Lower leg skin (tissue), 4 donors: ENCODE measurements at regions not wholly inside any gene's neighbourhood (a gene's known extent, or its start where the extent isn't known, plus 50 kb on each side); places are given as distances from the start of the nearest gene placed in this dataset.
A peak's percentile ranks its signal among the peaks of the same experiment; 100 is the strongest.

ENCODE experiments used
- DNase-seq, 2 donors: peaks; one replicate each; pipeline ENCODE4 v3.0.0-alpha.2; 2019; ENCODE audit warnings: low spot score in 2 of 2
- H3K4me3 ChIP-seq: fragments of 200-600 bp; sonication (generic); 2 replicates; pipeline ENCODE4 v1.5.1; 2017; ENCODE audit warnings: mild to moderate bottlenecking, low read depth; ENCODE audit not compliant: poor library complexity, severe bottlenecking
- POLR2A ChIP-seq, 2 donors: fragments of 450-650 bp; IDR thresholded peaks; one replicate each; pipeline ENCODE4 v1.6.1; 2016 to 2017; ENCODE audit warnings: antibody characterized with exemption in 2 of 2, mild to moderate bottlenecking in 1 of 2, moderate library complexity in 1 of 2
- WGBS, 2 donors: methylation state at CpG; one replicate each; pipeline ENCODE4 v1.1.5; 2018; 5-methylcytosine and 5-hydroxymethylcytosine counted together
- intact Hi-C: fragments of 100-400 bp; cut with DNase I; formaldehyde crosslinking; loops from one replicate; pipeline ENCODE4 v1.15.0; 2023; ENCODE audit warnings: low total_unique reads
- TF ChIP-seq, protein P1 (sequence below), 3 donors: fragments of 450-650 bp; IDR thresholded peaks; one replicate each; pipeline ENCODE4 v1.5.1; 2016; ENCODE audit warnings: antibody characterized with exemption in 3 of 3, mild to moderate bottlenecking in 3 of 3, moderate library complexity in 2 of 3

DNA sequence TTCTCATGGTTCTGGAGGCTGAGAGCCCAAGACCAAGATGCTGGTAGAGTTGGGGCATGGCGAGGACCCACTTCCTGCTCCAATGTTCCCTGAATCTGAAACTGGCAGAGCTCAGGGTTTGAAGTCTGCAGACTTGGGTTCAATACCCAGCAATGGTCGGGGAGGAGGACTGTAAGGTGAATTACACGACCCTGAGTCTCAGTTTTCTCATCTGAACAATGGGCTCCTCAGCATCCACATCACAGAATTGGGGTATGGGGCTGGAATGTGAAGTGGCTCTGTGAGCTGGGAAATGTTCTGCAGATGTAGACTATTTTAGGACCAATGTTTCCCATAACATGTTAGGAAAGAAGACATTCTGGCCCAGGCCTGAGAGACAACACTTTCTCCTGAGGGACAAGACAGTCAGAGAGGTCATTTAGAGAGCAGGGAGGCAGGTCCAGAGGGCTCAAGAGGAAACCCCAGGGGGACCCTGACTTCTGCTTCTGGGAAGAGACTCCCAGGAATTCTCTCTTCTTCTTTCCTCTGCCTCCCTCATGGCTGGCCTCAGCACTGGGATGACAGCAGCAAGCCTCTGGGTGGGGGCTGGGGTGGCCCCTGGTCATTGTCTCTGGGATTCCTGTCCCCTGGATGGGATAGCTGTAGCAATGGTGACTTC is 141.3 kb upstream of the PMEPA1 start:
- WGBS, 2 donors, result 88 to 89% methylated on average over 3 of the region's 3 CpGs
- DNase-seq, result peak in 1 of 2 donors; percentile 70
- no peak for TF ChIP-seq POLR2A (IDR thresholded peaks at IDR 0.05)
- TF ChIP-seq, protein P1, sequence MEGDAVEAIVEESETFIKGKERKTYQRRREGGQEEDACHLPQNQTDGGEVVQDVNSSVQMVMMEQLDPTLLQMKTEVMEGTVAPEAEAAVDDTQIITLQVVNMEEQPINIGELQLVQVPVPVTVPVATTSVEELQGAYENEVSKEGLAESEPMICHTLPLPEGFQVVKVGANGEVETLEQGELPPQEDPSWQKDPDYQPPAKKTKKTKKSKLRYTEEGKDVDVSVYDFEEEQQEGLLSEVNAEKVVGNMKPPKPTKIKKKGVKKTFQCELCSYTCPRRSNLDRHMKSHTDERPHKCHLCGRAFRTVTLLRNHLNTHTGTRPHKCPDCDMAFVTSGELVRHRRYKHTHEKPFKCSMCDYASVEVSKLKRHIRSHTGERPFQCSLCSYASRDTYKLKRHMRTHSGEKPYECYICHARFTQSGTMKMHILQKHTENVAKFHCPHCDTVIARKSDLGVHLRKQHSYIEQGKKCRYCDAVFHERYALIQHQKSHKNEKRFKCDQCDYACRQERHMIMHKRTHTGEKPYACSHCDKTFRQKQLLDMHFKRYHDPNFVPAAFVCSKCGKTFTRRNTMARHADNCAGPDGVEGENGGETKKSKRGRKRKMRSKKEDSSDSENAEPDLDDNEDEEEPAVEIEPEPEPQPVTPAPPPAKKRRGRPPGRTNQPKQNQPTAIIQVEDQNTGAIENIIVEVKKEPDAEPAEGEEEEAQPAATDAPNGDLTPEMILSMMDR (IDR thresholded peaks at IDR 0.05), result no peak

DNA sequence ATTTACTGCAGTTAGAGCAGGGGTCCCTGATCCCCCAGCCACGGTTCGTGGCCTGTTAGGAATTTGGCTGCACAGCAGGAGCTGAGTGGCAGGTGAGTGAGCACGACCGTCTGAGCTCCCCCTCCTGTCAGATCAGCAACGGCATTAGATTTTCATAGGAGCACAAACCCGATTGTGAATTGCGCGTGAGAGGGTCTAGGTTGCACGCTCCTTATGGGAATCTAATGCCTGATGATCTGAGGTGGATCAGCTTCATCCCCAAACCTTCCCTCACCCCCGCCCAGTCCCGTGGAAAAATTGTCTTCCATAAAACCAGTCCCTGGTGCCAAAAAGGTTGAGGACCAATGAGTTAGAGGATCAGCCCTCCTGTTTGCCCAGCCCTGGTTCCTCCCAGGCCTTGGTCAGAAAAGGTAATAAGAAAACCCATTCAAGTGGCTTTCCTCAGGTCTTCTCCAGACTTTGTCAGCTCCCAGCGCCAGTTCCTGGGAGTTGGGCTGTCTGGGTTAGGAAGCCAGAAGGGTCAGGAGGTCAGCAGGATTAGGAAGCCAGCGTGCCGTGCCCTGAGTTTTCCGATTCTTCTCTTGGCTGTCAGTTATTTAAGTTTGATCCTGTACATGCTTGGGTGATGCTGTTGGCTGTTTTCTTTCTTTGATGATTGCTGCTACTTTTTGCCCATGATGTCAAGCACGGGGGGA is 139.9 kb upstream of the PMEPA1 start:
- H3K4me3 ChIP-seq, result no peak overlapping the region
- DNase-seq, result peak in 1 of 2 donors; percentile 79
- no peak for TF ChIP-seq POLR2A (IDR thresholded peaks at IDR 0.05)
- TF ChIP-seq, protein P1 (IDR thresholded peaks at IDR 0.05), result no peak
- intact Hi-C loops, result no loop called here
- 89 to 91% methylated on average over 16 of the region's 16 CpGs for WGBS, 2 donors

More for the DNA sequence above, 141.3 kb upstream of the PMEPA1 start:
- no peak overlapping the region for H3K4me3 ChIP-seq
- intact Hi-C loops, result no loop called here

DNA sequence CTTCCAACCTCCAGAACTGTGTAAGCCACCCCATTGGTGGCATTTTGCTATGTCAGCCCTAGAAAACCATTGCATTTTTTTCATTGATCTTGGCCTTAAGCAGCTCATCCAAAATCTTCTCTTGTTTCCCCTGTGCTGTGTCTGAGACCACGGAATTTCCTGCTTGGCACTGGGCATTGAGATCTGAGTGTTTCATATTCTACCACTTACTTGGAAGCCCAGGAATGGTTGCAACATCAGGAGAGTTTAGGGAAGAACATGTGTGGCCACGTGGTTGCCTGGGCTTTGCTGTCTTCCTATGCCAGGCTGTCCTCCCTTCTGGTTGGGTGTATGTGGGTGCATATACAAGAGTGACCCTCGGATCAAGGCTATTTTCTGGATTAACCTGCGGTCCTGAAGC is 139.3 kb upstream of the PMEPA1 start:
- intact Hi-C loops, result no loop called here
- 66 to 70% methylated on average over 4 of the region's 4 CpGs for WGBS, 2 donors
- TF ChIP-seq, protein P1 (IDR thresholded peaks at IDR 0.05), result no peak
- no peak for TF ChIP-seq POLR2A (IDR thresholded peaks at IDR 0.05)
- DNase-seq, result peak in 1 of 2 donors; percentile 72
- H3K4me3 ChIP-seq, result no peak overlapping the region

DNA sequence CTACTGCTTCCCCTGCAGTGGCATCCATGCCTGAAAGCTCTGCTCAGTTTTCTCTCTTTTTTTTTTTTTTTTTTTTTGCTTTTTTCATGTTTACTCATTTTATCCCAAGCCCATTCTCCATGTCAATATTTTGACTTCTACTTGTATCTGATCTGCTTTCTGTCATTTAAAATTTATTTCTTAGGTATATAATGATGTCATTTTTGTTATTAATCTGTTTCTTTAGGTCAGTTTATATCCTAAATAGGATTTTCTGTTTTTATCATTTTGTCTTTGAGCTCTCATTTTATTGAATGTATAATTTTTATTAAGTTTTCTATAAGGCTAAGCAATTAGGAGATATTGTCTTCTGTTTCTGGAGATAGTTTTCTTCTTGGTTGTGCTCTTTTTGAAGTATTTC is 138.5 kb upstream of the PMEPA1 start:
- TF ChIP-seq POLR2A (IDR thresholded peaks at IDR 0.05), result no peak
- TF ChIP-seq, protein P1 (IDR thresholded peaks at IDR 0.05), result no peak
- intact Hi-C loops, result no loop called here
- DNase-seq, result no peak

DNA sequence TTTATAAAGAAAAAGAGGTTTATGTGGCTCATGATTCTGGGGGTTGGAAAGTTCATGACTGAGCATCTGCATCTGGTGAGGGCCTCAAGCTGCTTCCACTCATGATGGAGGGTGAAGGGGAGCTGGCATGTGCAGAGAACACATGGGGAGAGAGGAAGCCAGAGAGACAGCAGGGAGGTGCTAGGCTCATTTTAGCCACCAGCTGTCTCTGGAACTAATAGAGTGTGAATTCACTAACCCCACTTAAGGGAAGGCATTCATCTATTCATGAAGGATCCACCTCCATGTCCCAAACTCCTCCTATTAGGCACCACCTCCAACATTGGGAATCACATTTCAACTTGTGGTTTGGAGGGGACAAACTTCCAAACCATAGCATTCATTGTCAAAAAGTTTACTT is 137.3 kb upstream of the PMEPA1 start:
- TF ChIP-seq POLR2A (IDR thresholded peaks at IDR 0.05), result no peak
- TF ChIP-seq, protein P1 (IDR thresholded peaks at IDR 0.05), result no peak
- H3K4me3 ChIP-seq, result no peak overlapping the region
- intact Hi-C loops, result no loop called here
- DNase-seq, result no peak

More for the DNA sequence above, 138.5 kb upstream of the PMEPA1 start:
- no peak overlapping the region for H3K4me3 ChIP-seq
